DMS53 treated with DMSO at 0.1 percent for 48 hours (cell line): ENCODE measurements at regions not wholly inside any gene's neighbourhood (a gene's known extent, or its start where the extent isn't known, plus 50 kb on each side); places are given as distances from the start of the nearest gene placed in this dataset.
"Not testable (repeated sequence)": the region's sequence is repeated elsewhere in the genome, so short reads cannot be mapped to it uniquely, and the experiment has no call there.

Experiments used
- DNase-seq: peaks from one replicate; lab custom pipeline; 2025; ENCODE audit not compliant: unreplicated experiment; lab: John Stamatoyannopoulos, UW

DNA sequence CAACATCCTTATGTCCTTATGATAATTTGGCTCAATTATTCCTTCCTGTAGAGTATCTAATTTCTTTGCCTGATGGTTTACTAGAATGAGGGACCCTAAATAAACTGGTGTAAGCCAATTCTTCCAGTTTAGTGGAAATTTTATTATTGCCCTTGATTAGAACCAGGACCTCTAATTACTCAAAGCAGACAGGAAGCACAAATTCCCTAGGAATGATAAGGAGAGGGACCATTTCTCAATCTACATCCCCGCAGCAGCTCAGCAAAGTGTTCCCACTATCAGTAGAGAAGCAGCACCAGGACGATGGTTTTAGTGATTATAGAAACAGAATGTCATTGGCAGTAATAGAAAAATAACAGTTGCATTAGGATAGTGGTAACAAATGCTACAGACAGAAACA, 97.1 kb downstream of the PLPPR4 start:
- no peak for DNase-seq

DNA sequence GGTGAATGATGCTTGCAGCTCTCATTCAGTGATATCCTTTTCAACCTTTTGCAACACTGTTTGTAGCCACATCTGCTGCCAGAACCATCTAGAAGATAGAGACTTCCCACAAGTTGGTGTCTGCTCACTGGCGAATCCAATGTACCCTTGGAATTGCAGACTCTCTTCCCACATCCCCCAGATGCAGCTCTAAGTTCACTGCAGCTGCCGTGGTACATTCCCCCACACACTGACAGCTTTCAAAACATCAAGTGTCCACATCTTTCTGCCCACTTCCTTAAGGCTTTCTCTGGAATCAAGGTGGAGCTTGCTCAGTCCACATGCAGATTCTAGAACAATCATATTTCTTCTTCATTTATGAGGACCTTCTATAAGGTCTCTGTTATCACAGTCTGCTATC, 99.2 kb downstream of the PLPPR4 start:
- DNase-seq: no peak

DNA sequence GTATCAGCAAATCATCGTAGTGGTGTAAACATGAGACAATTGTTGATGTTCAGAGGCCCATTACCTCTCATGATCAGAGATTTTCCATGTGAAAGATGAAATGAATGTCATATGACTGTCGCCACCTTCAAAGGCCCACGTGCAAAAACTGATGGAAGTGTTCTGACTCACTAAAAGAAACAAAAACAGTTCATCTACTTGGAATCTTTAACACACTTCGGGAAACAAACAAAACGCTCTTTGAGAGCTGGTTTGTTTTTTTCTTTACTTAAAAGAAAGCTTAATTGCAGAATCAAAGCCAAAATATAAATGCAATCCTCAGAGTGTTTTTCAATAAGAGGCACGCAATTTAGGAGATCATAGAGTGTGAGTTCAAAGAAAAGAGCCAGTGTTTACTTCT, 100.8 kb downstream of the PLPPR4 start:
- no peak for DNase-seq

DNA sequence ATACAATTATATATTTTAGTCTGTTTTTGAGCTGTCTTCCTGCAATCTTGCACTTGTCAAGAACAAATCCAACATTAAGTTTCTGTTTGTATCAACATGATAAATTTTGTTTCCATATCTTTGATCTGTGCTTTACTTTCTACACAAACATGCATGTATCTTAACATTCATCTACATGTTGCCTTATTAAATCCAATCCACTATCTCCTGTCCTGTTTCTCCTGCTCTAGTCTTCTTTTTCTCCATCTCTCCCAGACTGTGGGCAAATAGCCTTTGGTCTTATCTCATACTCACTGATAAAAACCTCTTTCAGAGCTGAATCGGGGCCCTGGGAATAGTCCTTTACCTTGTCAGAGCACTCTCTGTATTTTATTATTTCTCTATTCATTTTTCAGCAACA, 101.3 kb downstream of the PLPPR4 start:
- no peak for DNase-seq

DNA sequence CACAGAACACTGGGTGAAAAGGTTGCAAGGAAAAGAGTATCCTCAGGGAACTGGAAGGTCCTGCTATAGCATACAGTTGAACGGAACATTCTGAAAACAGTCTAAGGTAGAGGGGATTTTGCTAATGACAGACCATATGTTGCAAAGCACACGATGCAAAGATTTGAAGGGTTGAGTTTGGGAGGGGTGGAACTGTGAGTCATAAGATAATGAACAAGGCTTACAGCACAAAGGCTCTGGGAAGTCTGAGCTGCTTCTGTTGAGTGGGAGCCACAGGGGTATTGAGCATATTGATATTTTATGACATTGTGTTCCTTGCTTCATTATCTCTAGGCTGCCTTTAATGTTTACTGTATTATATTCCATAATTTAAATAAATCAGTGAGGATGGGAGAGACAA, 104.9 kb downstream of the PLPPR4 start:
- no peak for DNase-seq

DNA sequence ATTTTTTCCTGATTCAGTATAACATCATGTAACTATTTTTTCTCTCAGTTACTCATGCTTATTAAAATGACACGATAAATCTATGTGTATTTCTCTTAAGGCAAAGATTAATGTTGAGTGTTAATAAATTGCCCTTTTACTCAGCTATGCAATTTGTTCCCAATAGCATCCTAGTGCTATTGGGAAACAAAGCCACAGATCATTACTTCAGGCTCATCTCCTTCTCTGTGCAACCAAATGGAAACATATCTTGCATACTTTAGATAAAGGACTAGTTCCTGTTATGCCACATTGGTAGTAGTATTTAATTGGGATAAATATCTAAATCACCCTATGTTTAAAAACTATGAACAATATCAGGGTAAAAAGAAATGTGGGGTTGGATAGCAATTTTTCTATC, 106.2 kb downstream of the PLPPR4 start:
- DNase-seq: no peak

DNA sequence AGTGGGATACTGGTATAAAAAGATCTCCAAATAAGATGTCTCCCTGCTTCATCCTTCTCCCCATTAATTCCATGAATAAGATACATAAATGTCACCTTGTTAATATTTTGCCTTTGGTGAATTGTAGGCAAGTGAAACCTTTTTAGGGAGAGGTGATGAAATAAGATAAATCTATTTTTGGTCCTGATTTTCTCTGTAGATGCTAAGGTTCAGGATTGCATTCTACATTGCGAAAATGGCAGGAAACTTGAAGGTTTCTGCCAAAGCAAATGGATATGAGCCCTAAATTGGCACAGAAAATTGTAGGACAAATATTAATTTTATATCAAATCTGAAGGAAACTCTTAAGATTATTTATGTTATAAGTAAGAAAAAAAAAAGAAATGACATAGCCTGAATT, 107.1 kb downstream of the PLPPR4 start:
- DNase-seq: no peak

DNA sequence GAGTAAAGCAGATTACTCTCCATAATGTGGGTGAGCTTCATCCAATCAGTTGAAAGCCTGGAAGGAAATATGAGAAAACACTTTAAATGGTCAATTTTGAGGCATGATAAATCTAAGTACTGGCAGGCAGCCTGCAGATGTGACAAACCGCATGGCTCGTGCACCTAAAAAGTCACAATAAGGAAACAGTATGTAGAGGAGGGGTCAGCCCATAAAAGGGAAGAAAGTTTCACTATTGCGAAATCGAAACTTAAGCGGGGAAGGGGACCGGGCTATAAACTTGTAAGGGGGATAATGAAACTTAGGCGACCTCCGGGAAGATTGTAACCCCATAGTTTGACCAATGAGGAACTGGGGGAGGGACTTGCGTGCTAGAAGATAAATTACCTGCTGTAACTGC, 109.8 kb downstream of the PLPPR4 start:
- no peak for DNase-seq

DNA sequence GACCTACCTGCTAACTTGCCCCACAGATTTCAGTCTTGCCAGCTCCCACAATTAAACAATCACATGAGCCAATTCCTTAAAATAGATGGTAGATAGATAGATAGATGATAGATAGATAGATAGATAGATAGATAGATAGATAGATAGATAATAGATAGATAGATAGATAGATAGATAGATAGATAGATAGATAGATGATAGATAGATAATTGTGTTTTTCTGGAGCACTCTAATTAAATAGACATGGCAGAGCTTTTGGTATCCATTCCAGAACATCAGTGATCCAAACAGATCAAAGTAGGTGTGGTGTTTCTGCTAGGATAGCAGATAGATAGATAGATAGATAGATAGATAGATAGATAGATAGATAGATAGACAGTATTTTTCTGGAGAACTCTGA, 110.4 kb downstream of the PLPPR4 start:
- DNase-seq: not testable (repeated sequence)

DNA sequence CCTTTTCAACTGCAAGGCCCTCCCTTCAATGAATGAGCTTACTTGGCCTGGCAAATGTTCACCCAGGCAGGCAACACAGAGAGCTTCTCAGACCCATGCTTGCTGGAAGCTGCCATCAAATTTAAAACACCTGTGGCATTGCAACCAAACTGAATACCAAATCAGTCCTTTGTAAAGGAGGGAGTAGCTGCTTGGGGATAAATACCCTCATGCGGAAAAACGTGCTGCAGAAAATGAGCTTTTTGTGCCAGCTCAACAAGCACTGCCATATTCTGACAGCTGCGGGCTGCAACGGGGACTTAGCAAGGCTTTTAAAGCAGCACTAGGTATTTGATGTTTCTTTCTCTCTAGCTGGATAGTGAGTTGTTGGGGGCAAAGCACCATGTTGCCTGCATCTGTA, 119.7 kb downstream of the PLPPR4 start:
- no peak for DNase-seq

DNA sequence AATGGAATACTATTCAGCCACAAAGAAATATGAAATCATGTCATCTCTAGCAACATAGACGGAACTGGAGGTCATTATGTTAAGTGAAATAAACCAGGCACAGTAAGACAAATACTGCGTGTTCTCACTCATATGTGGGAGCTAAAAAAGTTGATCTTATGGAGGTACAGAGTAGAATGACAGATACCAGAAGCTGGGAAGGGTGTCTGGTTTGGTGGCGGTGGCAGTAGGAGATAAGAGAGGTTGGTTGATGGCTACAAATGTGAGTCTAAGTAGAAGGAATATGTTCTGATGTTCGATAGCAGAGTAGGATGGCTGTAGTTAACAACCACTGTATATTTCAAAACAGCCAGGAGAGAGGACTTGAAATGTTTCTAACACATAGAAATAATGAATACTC, 121.6 kb downstream of the PLPPR4 start:
- DNase-seq: no peak

DNA sequence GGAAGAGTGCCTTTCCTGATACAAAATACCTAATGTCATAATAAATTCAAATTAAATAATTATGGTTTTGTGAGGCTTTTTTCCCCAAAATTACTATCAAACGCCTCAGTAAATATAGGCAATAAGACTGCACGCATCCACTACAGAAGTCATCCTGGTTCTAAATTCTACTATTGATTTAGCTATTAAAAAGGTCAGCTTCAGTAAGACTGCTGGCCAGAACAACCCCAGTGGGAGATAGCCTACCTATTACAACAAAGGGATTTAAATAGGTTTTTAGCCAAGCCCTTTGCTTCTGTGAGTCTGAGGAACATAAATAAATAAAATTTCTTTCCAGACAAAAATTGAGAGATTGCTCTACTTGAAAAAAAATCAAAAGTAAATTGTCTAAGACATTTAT, 132.1 kb downstream of the PLPPR4 start:
- DNase-seq: no peak

DNA sequence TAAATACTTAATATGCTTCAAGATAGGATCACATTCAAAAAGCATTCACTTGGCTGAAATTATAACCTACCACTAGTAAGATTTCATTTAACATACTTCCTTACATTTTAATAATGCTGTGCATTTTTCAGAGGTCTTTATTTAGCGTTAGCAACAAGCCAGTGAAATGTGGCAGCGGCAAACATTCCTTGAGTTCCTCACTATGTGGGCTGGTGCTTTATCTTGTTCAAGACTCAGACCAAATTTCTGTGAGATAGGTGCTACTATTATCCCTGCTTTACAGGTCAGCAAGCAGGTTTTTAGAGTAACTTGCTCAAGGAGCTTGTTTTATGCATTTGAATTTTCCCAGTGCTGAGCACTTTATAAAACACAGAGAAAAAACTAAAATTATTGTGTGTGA, 132.7 kb downstream of the PLPPR4 start:
- DNase-seq: no peak

DNA sequence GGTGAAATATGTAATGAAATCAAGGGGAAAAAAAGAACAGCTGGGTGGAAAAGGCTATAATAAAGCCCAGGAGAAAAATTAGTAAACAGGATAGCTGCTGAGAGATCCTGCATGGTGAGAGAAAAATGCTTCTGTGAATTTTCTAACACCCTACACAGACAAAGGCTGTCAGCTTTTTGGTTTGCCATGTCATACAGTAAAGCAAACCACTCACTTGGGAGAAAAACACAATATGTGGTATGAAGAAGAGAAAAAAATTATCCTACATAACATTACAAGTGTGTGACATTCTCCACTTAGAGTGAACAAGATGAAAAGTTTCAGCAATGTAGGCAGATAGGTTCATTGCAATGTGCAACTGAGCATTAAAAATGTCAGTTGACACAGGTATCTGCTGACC, 133.6 kb downstream of the PLPPR4 start:
- DNase-seq: no peak

DNA sequence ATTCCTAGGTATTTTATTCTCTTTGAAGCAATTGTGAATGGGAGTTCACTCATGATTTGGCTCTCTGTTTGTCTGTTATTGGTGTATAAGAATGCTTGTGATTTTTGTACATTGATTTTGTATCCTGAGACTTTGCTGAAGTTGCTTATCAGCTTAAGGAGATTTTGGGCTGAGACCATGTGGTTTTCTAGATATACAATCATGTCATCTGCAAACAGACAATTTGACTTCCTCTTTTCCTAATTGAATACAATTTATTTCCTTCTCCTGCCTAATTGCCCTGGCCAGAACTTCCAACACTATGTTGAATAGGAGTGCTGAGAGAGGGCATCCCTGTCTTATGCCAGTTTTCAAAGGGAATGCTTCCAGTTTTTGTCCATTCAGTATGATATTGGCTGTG, 137.3 kb downstream of the PLPPR4 start:
- DNase-seq: not testable (repeated sequence)

DNA sequence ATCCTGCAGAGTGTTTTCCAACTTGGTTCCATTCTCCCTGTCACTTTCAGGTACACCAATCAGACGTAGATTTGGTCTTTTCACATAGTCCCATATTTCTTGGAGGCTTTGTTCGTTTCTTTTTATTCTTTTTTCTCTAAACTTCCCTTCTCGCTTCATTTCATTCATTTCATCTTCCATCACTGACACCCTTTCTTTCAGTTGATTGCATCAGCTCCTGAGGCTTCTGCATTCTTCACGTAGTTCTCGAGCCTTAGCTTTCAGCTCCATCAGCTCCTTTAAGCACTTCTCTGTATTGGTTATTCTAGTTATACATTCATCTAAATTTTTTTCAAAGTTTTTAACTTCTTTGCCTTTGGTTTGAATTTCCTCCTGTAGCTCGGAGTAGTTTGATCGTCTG, 140.1 kb downstream of the PLPPR4 start:
- not testable (repeated sequence) for DNase-seq

DNA sequence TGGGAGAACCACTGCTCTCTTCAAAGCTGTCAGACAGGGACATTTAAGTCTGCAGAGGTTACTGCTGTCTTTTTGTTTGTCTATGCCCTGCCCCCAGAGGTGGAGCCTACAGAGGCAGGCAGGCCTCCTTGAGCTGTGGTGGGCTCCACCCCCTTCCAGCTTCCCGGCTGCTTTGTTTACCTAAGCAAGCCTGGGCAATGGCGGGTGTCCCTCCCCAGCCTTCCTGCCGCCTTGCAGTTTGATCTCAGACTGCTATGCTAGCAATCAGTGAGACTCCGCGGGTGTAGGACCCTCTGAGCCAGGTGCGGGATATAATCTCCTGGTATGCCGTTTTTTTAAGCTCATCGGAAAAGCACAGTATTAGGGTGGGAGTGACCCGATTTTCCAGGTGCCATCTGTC, 141.0 kb downstream of the PLPPR4 start:
- DNase-seq: peak; percentile 69

DNA sequence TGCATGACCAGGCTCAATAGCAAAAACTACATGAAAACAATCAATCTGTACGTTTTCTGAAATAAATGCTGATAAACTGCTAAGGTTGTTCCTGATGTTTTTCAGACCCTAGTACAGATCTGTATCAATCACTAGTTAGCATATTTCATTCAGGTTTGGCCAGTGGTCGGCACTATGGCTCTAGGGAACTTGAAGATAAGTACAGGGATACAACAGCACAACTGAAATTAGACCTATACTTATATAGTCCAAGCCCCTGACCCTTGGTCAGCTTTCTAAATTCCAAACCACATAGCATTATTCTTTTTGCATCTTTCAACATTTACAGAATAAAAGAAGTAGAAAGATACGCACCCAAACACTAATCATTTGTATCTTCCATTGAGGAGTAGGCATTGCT, 142.7 kb downstream of the PLPPR4 start:
- no peak for DNase-seq

DNA sequence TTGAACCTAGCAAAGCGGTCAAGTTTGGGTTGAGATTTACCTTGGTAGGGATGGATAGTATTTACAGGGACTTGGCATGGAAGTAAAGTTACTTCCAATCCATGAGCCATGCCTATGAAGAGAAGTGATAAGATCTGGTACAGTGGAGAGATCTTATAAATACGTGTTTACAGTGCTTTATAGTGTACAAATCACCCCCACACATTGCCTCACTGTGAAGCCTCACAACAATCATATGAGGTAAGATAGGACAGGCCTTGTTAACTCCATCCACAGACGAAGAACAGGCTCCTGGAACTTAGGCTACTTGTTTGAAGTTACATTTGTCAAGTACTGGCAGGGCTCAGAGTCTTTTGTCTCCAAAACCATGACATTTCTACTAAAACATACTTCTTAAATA, 159.8 kb downstream of the PLPPR4 start:
- DNase-seq: no peak

DNA sequence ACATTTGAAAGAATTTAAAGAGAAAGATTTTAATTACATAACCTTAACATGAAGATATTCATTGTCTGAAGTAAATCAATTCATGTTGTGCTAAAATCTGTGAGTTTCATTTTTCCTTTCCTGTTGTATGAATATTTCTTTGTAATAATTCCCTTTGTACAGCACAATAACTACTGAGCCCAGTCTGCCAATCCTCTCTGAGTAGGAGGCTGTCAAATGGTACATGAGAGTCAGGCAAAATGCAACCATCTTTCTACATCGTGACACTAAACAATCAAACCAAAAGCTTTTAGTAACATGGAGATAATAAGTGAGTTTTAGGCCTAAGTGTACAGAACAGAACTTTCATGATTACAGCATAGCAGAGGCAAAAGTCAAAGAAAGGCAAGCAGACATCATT, 165.5 kb downstream of the PLPPR4 start:
- DNase-seq: no peak

DNA sequence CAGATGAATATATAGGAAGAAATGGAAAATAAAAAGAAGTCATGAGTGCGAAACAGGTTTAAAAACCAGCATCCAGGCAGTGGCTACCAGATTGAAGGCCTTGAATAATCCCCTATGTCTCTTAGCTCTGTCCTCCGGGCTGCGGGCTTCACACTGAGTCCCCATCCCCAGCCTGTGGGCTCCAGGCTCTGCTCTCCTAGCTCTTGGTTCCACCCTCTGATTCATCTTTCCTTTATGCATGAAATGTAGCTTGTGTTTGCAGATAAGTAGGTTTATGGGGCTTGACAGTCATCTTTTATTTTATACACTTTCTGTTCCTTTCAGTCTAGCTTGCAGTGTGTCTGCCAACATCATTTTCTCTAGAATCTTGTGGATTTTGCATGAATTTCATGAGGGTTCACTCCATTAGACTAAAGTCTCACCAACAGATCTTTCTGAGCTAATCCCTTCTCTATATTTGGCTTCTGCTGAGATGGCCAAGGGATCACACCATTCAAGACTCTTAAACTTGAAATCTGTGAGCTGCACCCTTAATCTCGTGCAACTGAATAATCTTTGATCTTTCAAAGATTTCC, 174.5 kb downstream of the PLPPR4 start:
- DNase-seq: no peak

DNA sequence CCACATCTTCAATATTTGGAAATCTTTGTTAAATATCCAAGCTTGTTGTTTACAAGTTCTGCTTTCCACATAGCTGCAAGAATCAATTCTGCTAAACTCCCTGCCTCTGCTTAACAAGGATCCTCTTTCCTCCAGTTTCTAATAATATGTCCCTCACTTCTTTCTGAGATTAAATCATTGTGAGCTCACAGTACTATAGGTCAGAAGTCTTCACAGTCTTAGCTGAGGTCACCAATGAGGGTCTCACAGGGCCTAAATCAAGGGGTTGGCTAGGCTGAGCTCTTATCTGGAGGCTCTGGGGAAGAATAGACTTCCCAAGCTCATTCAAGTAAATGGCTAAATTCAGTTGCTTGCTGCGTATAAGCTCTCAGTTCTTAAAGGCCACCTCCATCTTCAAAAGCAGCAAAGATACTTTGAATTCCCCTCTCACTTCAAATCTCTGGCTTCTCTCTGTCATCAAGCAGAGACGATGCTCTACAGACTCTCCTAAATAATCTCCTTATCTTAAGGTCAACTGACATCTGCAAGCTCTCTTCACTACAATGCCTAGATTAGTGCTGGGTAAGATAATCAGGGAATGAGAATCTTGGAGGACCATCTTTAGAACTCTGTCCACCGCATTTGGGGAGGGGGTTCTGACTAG, 175.3 kb downstream of the PLPPR4 start:
- DNase-seq: no peak
